UCSD-AML1 (cell line): ENCODE measurements at regions not wholly inside any gene's neighbourhood (a gene's known extent, or its start where the extent isn't known, plus 50 kb on each side); places are given as distances from the start of the nearest gene placed in this dataset.
"Not testable (repeated sequence)": the region's sequence is repeated elsewhere in the genome, so short reads cannot be mapped to it uniquely, and the experiment has no call there.

Experiments
- DNase-seq: peaks from one replicate; lab custom pipeline; 2025; ENCODE audit not compliant: unreplicated experiment; lab: John Stamatoyannopoulos, UW

DNA sequence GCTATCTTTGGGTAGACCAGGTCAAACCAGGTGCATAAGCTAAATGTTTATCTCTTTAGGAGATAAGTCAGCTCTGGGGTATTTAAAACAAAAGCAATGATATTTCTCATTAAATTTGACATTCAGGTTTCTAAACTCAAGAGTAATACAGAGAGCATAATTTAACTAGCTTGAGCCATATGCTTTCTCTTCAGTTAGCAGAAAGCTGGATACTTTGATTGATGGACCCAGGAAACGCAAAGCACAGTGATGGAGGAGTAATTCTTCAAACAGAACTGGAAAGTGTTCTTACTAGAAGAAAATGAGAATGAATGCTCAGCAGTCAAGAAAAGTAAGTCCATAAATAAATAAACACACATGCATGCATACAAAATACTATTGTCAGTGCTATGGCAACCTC, 885.7 kb upstream of the RAG2 start:
- DNase-seq: no peak

DNA sequence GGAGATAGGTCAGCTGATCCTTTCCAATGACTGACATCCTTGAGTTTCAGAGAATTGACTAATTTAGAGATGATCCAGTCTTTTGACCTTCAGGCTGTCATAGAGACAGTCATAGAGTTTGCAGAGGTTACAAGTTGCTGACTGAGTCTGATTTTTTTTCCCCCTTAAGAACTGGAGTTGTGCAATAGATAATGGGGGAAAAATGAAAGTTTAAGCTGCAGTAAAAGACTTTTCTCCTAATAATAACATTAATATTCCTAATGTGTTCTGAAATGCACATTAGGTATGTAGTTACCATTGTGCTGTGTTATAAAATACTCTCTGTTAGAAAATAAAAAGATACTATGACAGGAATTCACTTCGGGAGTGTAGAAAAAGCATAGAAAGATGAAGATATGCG, 876.9 kb upstream of the RAG2 start:
- DNase-seq: no peak

DNA sequence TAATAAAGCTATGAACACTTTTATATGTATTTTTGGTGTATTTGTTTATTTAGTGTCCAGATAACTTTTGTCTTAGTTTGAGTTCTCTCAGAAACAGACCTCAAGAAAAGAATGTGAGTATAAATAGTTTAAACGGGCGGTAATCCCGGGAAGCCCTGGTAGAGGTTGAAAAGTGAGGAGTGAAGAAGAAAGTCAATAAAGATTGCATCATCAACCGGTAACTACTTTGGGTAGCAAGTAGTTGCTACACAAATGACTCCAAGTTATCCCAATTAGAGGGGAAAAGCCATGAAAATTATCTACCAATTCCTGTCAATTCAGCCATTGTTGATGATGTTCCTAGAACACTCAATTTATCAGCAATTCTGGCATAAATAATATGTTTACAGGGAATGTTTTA, 870.3 kb upstream of the RAG2 start:
- no peak for DNase-seq

DNA sequence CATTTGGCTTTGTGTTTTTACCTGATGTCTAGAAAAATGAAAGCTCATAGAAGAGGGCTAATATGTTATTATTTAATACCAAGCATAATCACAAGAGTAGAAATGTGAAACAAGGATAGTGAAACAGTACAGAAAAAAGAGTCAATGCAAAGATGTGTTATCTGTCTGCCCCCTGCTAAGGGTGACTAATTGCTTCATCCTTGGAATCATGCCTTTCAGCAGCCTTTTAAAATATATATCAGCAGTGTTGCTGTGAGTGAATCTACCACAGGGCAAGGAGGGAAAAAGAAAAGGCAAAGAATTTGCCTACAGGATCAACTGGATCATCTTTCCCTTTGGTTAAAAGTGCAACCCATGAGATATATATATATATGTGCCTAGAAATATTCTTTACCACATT, 867.2 kb upstream of the RAG2 start:
- DNase-seq: no peak

GRCh38 chr11:37459456-37459855, 861.4 kb upstream of the RAG2 start:
- DNase-seq: no peak

GRCh38 chr11:37456746-37457145, 858.7 kb upstream of the RAG2 start:
- no peak for DNase-seq

GRCh38 chr11:37451903-37452302, 853.9 kb upstream of the RAG2 start:
- DNase-seq: no peak

- DNase-seq: no peak
Observed at GRCh38 chr11:37450613-37451012, 852.6 kb upstream of the RAG2 start.

GRCh38 chr11:37449146-37449545, 851.1 kb upstream of the RAG2 start:
- no peak for DNase-seq

DNA sequence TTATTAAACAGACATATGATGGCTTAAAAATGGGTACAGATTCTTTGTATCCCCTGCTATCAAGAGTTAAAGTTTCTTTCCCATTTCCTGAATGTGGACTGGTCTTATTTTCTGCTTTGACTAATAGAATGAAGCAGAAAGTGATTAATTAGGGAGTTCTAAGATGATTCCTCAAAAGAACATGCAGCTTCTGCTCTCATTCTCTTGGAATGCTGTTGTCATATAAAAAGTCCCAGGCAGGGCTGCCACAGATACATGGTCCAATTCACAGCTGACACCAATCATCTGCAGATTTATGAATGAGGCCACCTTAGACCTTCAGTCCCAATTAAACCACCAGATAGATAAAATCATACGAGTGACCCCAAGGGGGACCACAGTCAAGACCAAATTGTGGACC, 844.5 kb upstream of the RAG2 start:
- no peak for DNase-seq

DNA sequence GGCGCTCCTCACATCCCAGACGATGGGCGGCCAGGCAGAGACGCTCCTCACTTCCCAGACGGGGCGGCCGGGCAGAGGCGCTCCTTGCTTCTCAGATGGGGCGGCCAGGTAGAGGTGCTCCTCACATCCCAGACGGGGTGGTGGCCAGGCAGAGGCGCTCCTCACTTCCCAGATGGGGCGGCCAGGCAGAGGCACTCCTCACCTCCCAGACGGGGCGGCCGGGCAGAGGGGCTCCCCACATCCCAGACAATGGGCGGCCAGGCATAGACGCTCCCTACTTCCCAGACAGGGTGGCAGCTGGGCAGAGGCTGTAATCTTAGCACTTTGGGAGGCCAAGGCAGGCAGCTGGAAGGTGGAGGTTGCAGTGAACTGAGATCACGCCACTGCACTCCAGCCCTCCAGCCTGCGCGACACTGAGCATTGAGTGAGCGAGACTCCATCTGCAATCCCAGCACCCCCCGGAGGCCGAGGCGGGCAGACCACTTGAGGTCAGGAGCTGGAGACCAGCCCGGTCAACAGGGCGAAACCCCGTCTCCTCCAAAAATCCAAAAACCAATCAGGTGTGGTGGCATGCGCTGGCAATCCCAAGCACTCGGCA, 833.7 kb upstream of the RAG2 start:
- DNase-seq: not testable (repeated sequence)

DNA sequence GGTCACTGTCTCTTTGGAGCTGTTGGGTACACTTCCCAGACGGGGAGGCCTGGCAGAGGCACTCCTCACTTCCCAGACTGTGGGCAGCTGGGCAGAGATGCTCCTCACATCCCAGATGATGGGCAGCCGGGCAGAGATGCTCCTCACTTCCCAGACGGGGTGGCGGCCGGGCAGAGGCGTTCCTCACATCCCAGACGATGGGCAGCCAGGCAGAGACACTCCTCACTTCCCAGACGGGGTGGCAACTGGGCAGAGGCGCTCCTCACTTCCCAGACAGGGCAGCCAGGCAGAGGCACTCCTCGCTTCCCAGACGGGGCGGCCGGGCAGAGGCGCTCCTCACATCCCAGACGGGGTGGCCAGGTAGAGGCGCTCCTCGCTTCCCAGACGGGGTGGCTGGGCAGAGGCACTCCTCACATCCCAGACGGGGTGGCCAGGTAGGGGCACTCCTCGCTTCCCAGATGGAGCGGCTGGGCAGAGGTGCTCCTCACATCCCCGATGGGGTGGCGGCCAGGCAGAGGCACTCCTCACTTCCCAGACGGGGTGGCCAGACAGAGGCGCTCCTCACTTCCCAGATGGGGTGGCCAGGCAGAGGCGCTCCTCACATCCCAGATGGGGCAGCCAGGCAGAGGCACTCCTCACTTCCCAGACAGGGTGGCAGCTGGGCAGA, 833.1 kb upstream of the RAG2 start:
- DNase-seq: not testable (repeated sequence)

GRCh38 chr11:37422511-37422910, 824.5 kb upstream of the RAG2 start:
- DNase-seq: no peak

GRCh38 chr11:37411289-37411688, 813.3 kb upstream of the RAG2 start:
- no peak for DNase-seq

DNA sequence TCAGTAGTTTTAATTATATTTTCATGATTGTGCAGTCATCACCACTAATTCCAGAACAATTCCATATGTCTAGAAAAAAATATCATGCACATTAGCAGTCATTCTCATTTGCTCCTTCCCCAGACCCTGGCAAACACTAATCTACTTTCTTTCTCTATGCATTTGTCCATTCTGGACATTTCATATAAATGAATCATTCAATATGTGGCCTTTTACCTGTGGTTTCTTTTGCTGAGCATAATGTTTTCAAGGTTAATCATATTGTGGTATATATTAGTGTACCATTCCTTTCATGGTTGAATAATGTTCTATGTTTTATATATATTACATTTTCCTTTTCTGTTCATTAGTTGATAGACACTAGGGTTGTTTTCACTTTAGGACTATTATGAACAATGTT, 811.1 kb upstream of the RAG2 start:
- no peak for DNase-seq

DNA sequence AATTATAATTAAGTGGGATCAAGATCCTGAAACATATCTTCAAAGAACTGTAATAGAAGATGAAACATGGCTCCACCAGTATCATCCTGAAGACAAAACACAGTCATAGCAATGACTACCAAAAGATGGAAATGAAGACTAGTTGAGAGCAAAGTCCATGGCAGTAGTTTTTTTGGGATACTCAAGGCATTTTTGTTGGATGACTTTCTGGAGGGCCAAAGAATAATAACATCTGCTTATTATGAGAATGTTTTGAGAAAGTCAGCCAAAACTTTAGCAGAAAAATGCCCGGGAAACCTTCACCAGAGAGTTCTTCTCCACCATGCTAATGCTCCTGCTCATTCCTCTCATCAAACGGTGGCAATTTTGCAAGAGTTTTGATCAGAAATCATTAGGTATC, 809.4 kb upstream of the RAG2 start:
- no peak for DNase-seq

GRCh38 chr11:37406651-37407050, 808.6 kb upstream of the RAG2 start:
- DNase-seq: no peak

GRCh38 chr11:37404231-37404630, 806.2 kb upstream of the RAG2 start:
- DNase-seq: no peak

DNA sequence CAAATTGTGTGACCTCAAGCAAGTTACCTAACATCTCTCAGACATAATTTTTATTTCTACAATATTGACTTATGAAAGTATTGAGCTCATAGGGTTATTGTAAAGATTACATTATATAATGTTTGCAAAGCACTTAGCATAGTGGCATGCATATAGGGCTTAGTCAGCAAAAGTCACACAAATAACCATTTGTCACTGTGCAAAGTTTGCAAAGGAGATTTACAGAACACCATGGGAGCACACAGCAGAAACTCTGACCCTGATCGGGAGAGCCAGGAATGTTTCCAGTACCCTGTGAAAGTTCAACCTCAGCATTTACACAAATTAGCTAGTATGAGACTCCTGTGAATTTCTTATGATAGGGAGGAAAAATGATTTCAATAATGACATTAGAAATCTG, 804.6 kb upstream of the RAG2 start:
- no peak for DNase-seq

- DNase-seq: no peak
Observed at GRCh38 chr11:37394236-37394870, 796.3 kb upstream of the RAG2 start.

- DNase-seq: no peak
Observed at GRCh38 chr11:37391615-37392014, 793.6 kb upstream of the RAG2 start.

- DNase-seq: no peak
Observed at GRCh38 chr11:37390576-37391083, 792.6 kb upstream of the RAG2 start.
